ENCODE measurements at regions not wholly inside any gene's neighbourhood (a gene's known extent, or its start where the extent isn't known, plus 50 kb on each side); places are given as distances from the start of the nearest gene placed in this dataset.
"Not testable (repeated sequence)": the region's sequence is repeated elsewhere in the genome, so short reads cannot be mapped to it uniquely, and the experiment has no call there.

DNA sequence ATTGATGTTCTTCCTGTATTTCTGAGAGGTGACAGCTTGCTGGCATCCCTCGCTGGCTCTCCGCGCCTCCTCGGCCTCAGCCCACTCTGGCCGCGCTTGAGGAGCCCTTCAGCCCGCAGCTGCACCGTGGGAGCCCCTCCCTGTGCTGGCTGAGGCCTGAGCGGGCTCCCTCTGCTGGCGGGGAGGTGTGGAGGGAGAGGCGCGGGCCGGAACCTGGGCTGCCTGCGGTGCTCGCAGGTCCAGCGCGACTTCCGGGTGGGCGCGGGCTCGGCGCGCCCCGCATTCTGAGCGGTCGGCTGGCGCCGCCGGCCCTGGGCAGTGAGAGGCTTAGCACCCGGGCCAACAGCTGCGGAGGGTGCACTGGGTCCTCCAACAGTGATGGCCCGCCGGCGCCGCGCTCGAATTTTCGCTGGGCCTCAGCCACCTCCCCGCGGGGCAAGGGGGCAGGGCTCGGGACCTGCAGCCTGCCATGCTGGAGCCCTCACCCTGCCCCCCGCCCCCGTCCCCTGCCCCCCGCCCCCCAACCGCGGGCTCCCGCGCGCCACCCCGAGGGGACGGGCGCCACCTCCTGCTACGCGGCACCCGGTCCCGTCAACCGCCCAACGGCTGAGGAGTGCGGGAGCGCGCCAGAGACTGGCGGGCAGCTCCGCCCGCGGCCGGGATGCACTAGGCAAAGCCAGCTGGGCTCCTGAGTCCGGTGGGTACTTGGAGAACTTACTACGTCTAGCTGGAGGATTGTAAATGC, 1353.4 kb upstream of the CDH18 start:
- DNase-seq (ENCODE audit: low read depth in 2 of 2): peak in 1 of 2 donors; percentile 43

DNA sequence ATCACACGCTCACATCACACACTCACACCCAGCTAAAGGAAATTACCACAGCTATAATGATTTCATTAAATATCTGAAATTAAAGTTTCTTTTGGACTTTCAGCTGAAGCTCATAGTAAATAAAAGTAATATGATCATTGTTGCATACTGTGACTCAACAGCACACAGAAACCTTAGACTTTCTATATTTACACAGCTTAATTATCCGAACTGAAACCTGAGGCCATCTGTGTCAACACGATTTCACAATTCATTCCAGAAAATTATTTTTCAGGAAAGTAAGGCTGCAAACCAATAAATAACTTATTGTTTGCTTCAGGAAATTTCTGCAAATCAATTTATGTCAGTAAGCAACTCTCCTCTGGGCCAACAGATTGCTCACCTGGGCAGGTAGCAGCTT, 1352.2 kb upstream of the CDH18 start:
- not testable (repeated sequence) for DNase-seq (ENCODE audit: low read depth in 2 of 2)

DNA sequence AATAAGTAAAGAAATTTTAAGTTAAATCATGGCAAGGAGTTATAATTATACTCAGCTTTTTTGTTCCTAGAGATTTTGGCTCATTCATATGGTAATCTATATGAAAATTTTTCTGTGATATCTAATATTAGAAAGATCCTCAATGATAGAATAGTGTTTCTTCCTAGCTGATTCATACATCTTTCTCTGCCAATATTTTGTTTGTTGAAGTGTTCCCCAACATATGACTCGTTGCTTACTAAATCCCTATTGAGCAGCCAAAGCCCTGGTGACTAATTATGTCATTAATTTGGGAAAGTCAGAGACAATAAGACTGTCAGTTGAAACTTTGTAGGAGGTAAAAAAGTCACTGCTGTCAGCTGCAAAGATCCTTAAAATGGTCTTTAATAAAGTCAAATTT, 1348.5 kb upstream of the CDH18 start:
- DNase-seq (ENCODE audit: low read depth in 2 of 2): not testable (repeated sequence)

DNA sequence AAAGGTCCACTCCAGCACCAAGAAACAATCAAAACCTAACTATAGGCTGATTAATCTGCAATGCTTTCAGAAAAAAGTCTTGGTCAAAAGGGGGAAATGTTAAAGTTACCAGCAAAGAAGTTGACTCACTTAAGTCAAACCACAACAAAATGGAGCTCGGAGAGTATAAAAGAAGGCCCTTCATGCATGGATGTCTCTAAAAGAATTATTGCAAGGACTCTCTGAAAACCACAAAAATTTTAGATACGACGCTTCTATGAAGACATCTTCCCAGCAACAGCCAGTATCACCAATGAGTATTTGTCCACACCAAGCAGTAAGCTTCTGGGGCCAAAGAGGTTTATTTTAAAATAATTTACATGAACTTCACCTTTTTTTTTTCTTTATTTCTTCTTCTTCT, 1327.4 kb upstream of the CDH18 start:
- DNase-seq (ENCODE audit: low read depth in 2 of 2): not testable (repeated sequence)

- not testable (repeated sequence) for DNase-seq (ENCODE audit: low read depth in 2 of 2)
These were observed 1313.2 kb upstream of the CDH18 start for GRCh38 chr5:21301205-21301604.

GRCh38 chr5:21274361-21274760, 1286.4 kb upstream of the CDH18 start:
- DNase-seq (ENCODE audit: low read depth in 2 of 2): not testable (repeated sequence)

DNA sequence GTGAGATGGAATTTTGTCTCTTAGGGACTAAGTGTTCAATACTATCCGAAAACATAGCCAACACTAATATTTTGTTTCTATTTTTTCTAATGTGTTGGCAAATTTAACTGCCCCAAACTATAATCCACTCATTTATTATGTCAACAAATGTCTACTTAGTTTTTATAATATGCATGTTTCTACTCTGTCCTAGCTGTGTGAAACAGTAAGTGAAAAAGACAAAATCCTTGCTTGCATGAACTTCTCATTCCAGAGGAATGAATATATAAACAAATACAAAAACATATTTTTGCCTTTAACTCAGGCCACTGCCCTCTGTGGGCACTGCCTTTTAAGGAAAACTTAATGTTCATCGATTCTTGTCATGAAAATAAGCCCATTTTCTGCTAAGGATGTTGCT, 1275.4 kb upstream of the CDH18 start:
- no peak for DNase-seq (ENCODE audit: low read depth in 2 of 2)

DNA sequence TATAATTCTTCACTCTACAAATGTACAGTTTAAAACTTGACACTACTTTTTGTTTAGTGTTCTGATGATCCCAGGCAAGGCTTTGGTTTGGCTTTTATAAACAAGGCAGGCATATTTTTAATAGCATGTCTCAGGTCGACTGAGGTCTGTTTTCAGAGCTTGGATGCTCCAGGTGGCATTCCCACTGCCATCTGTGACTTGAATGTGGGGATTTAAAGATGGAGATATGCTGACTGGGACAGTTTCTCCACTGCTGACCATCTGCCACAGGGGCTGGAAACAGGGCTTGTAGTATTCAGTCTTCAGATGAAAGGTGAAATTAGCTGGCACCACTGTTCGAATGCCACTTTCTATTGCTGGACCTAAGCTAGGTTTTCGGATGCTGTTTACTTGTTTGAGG, 1266.2 kb upstream of the CDH18 start:
- no peak for DNase-seq (ENCODE audit: low read depth in 2 of 2)

DNA sequence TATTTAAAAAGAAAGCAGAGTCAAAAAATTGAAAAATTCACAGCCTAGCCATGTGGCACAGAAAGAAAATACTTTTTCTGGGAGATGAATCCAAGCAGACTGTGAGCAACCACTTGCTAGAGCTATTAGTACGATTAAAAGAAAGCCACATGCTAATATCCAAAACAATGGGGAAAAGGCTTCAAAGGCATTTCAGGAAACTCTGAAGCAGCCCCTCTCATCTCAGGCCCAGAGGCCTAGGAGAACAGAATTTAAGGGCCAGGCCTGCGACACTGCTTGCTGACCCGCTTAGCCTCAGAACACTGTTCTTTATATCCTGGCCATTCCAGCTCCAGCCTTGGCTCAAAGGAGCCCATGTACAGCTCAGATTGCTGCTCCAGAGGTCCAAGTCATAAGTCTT, 1257.0 kb upstream of the CDH18 start:
- DNase-seq (ENCODE audit: low read depth in 2 of 2): no peak

- no peak for DNase-seq (ENCODE audit: low read depth in 2 of 2)
These were observed 1250.8 kb upstream of the CDH18 start for GRCh38 chr5:21238786-21239185.

GRCh38 chr5:21237461-21237860, 1249.5 kb upstream of the CDH18 start:
- peak in 1 of 2 donors; percentile 37 for DNase-seq (ENCODE audit: low read depth in 2 of 2)

GRCh38 chr5:21236971-21237427, 1249.0 kb upstream of the CDH18 start:
- DNase-seq (ENCODE audit: low read depth in 2 of 2): peak; percentile 53 to 56

- DNase-seq (ENCODE audit: low read depth in 2 of 2): no peak
These were observed 1248.1 kb upstream of the CDH18 start for GRCh38 chr5:21236104-21236503.

DNA sequence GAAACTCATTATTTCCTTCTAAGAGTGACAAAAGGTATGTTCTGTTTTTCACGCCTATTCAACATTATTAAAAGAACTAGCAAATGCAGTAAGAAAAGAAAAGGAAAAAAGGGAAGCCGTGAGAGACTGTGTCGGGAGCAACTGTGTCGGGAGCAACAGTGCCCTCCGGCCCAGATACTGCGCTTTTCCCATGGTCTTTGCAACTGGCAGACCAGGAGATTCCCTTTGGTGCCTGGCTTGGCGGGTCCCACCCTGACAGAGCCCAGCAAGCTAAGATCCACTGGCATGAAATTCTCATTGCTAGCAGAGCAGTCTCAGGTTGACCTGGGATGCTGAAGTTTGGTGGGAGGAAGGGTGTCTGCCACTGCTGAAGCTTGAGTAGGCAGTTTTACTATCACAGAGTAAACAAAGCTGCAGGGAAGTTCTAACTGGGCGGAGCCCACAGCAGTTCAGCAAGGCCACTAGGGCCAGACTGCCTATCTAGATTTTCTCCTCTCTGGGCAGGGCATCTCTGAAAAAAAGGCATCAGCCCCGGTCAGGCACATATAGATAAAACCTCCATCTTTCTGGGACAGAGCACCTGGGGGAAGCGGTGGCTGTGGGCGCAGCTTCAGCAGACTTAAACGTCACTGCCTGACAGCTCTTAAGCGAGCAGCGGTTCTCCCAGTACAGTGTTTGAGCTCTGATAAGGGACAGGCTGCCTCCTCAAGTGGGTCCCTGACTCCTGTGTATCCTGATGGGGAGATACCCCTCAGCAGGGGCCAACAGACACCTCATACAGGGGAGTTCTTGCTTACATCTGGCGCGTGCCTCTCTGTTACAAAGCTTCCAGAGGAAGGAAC, 1237.4 kb upstream of the CDH18 start:
- DNase-seq (ENCODE audit: low read depth in 2 of 2): no peak

DNA sequence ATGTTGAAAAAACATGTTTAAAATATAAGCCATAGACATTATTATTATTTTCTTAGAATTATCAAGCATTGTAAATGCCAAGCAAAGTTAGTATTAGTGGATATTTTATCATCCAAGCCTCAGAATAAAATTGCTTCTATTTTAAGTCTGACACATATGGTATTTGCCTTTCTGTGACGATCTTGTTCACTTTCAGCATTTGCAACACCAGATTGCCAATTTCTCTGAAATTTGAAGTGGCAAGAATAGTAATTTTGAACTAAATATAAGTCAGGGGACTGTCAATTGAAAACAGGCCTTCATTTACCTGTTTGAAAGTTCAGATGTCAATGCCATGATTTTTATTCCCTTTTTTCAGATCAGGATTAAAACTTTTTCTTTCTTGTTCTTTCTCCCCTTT, 1233.6 kb upstream of the CDH18 start:
- no peak for DNase-seq (ENCODE audit: low read depth in 2 of 2)

DNA sequence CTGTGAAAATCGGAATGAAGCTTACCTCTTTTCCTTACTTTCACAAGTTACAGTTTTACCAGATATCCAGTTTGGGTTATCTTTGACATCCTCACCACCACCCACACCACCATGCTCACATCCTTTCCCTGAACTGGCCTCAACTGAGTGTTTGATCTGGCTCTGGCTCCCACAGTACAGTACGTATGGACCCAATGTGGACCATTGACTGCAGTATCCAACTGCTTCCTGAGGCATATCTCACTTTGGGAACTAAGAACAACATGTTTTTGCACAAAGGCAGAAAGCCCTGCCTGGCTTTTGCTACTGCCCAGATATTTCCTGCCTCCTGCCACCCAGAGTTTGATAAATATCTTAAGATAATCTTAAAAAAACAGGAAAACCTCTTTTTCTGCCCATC, 1232.0 kb upstream of the CDH18 start:
- DNase-seq (ENCODE audit: low read depth in 2 of 2): peak in 1 of 2 donors; percentile 63

- DNase-seq (ENCODE audit: low read depth in 2 of 2): no peak
These were observed 1231.3 kb upstream of the CDH18 start for GRCh38 chr5:21219251-21219650.

- DNase-seq (ENCODE audit: low read depth in 2 of 2): no peak
These were observed 1224.0 kb upstream of the CDH18 start for GRCh38 chr5:21212026-21212425.

- DNase-seq (ENCODE audit: low read depth in 2 of 2): peak in 1 of 2 donors; percentile 25
These were observed 1221.4 kb upstream of the CDH18 start for GRCh38 chr5:21209409-21209808.

GRCh38 chr5:21199087-21199486, 1211.1 kb upstream of the CDH18 start:
- peak in 1 of 2 donors; percentile 47 for DNase-seq (ENCODE audit: low read depth in 2 of 2)

DNA sequence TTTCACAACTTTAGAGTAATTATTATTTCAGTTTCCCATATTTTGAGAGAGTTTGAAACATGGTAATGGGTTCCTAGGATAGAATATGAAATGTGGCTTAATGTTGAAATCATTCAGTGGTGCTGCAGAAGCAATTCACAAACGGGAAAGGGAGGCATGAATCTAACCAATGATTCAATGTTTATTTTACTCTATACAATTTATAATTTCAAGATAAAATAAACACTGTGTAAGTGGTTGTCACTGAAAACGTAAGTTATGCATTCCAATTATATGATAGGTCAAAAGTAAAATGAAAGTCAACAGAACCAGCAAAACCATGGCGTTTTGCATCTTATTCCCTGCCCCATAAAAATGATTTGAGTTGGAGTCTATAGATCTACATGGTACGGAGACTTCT, 1207.1 kb upstream of the CDH18 start:
- DNase-seq (ENCODE audit: low read depth in 2 of 2): peak in 1 of 2 donors; percentile 5

GRCh38 chr5:21185536-21185935, 1197.5 kb upstream of the CDH18 start:
- no peak for DNase-seq (ENCODE audit: low read depth in 2 of 2)

DNA sequence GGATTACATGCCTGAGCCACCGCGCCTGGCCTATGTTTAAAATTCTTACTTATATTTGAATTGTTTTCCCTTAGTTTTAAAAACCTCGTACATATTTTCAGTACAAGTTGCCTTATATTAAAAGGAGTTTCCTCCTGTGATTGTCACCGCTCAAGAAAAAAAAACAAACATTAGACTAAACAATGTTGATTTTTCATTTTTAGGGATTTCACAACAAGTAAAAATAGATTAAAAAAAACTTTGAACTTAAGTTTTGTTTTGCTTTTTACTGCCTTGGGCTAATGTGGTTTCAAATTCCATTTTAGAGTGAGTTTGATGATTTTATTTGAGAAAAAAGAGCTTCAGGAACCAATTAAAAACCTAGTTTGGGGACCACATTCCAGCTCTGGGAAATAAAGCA, 1196.6 kb upstream of the CDH18 start:
- DNase-seq (ENCODE audit: low read depth in 2 of 2): no peak
